GM12878 (cell line): ENCODE measurements at regions not wholly inside any gene's neighbourhood (a gene's known extent, or its start where the extent isn't known, plus 50 kb on each side); places are given as distances from the start of the nearest gene placed in this dataset.
"Not testable (repeated sequence)": the region's sequence is repeated elsewhere in the genome, so short reads cannot be mapped to it uniquely, and the experiment has no call there.

Experiments
- BRCA1 ChIP-seq: IDR thresholded peaks from 2 replicates; pipeline ENCODE4 v1.6.1; 2011; ENCODE audit warnings: low read depth, low read length, improper control_type of control experiment
- CHD1 ChIP-seq: IDR thresholded peaks from 2 replicates; pipeline ENCODE4 v1.6.1; 2012; ENCODE audit warnings: low read depth, low read length, improper control_type of control experiment
- CTCF ChIP-seq, 3 experiments: IDR thresholded peaks in 2 of 3; conservative IDR thresholded peaks in 1 of 3; 2 replicates each; pipeline ENCODE4 v1.5.1; 2011; ENCODE audit warnings: low read depth in 3 of 3, low read length in 3 of 3, mild to moderate bottlenecking in 3 of 3, control low read depth in 2 of 3, moderate library complexity in 2 of 3, inconsistent platforms in 1 of 3, mixed read lengths in 1 of 3; ENCODE audit not compliant: control insufficient read depth in 2 of 3, insufficient read depth in 1 of 3; ENCODE audit errors: extremely low read depth in 1 of 3
- EP300 ChIP-seq, 2 experiments: fragments of 150-350 bp in 1 of 2; IDR thresholded peaks; 2 replicates each; pipeline ENCODE4 v1.6.1; 2011 to 2012; ENCODE audit warnings: low read depth in 2 of 2, low read length in 2 of 2, borderline replicate concordance in 1 of 2, improper control_type of control experiment in 1 of 2, inconsistent platforms in 1 of 2; ENCODE audit not compliant: control insufficient read depth in 1 of 2
- NBN ChIP-seq: fragments of 450-650 bp; IDR thresholded peaks from 2 replicates; pipeline ENCODE4 v1.6.1; 2016
- NFIC ChIP-seq: IDR thresholded peaks from 2 replicates; pipeline ENCODE4 v1.6.1; 2012; ENCODE audit warnings: low read depth, mild to moderate bottlenecking, inconsistent platforms, low read length, moderate library complexity
- NR2C2 ChIP-seq: IDR thresholded peaks from 2 replicates; pipeline ENCODE4 v1.6.1; 2011; ENCODE audit warnings: borderline replicate concordance, low read depth; ENCODE audit not compliant: control insufficient read depth, insufficient read length
- POLR2A ChIP-seq: IDR thresholded peaks from 2 replicates; pipeline ENCODE4 v1.6.1; 2011; ENCODE audit warnings: low read depth, mild to moderate bottlenecking, low read length
- RAD21 ChIP-seq: IDR thresholded peaks from 2 replicates; pipeline ENCODE4 v1.6.1; 2011; ENCODE audit warnings: mild to moderate bottlenecking, low read depth, low read length, moderate library complexity; ENCODE audit not compliant: insufficient read depth
- RCOR1 ChIP-seq: conservative IDR thresholded peaks from 2 replicates; pipeline ENCODE4 v1.6.1; 2012; ENCODE audit warnings: low read depth, low read length, improper control_type of control experiment
- RFX5 ChIP-seq: IDR thresholded peaks from 2 replicates; pipeline ENCODE4 v1.6.1; 2011; ENCODE audit warnings: low read depth, low read length, improper control_type of control experiment
- SREBF1 ChIP-seq: IDR thresholded peaks from 2 replicates; pipeline ENCODE4 v1.6.1; 2012; ENCODE audit warnings: mild to moderate bottlenecking, low read length

- TF ChIP-seq CTCF (IDR thresholded peaks at IDR 0.05 in 2 of 3, conservative IDR thresholded peaks at IDR 0.05 in 1 of 3; ENCODE audit: control insufficient read depth in 2 of 3, extremely low read depth in 1 of 3, insufficient read depth in 1 of 3, low read depth in 3 of 3, low read length in 3 of 3); SREBF1; NR2C2; RFX5; CHD1; RAD21; RCOR1; POLR2A; EP300 (IDR thresholded peaks at IDR 0.05; ENCODE audit: borderline replicate concordance in 1 of 2, control insufficient read depth in 1 of 2, low read depth in 2 of 2, low read length in 2 of 2); NFIC; NBN; BRCA1: not testable (repeated sequence)
Measured at GRCh38 chr7:32790766-32791430, 100.7 kb downstream of the KBTBD2 start.
